Tibial artery (tissue), 4 donors: ENCODE measurements at regions not wholly inside any gene's neighbourhood (a gene's known extent, or its start where the extent isn't known, plus 50 kb on each side); places are given as distances from the start of the nearest gene placed in this dataset.

ENCODE experiments used
- DNase-seq, 2 donors: peaks; one replicate each; pipeline ENCODE4 v3.0.0-alpha.2; 2019
- H3K27ac ChIP-seq, 2 donors: fragments of 200-600 bp; sonication (generic) in 1 of 2; 1 replicate in 1 of 2; 2 replicates in 1 of 2; pipeline ENCODE4 v1.5.1; 2018 to 2019; ENCODE audit warnings: mild to moderate bottlenecking in 1 of 2
- H3K27me3 ChIP-seq, 2 donors: fragments of 200-600 bp; sonication (generic) in 1 of 2; one replicate each; pipeline versions ENCODE4 v1.5.1 to v1.6.0; 2016 to 2019
- H3K36me3 ChIP-seq, 3 donors: fragments of 200-600 bp; sonication (generic) in 2 of 3; one replicate each; pipeline ENCODE4 v1.5.1; 2016 to 2019; ENCODE audit warnings: mild to moderate bottlenecking in 2 of 3
- H3K4me1 ChIP-seq, 4 donors: fragments of 200-600 bp; sonication (generic) in 2 of 4; 1 replicate in 3 of 4; 2 replicates in 1 of 4; pipeline ENCODE4 v1.5.1; 2016 to 2019
- H3K4me3 ChIP-seq, 2 donors: fragments of 200-600 bp; sonication (generic) in 1 of 2; 1 replicate in 1 of 2; 2 replicates in 1 of 2; pipeline ENCODE4 v1.5.1; 2018 to 2019; ENCODE audit warnings: mild to moderate bottlenecking in 2 of 2
- H3K9me3 ChIP-seq, 3 donors: fragments of 200-600 bp; sonication (generic) in 1 of 3; one replicate each; pipeline ENCODE4 v1.5.1; 2016 to 2019
- CTCF ChIP-seq, 2 experiments: fragments of 200-600 bp in 1 of 2; fragments of 450-650 bp in 1 of 2; IDR thresholded peaks; one replicate each; pipeline ENCODE4 v1.5.1; 2017 to 2019; ENCODE audit warnings: antibody characterized with exemption in 2 of 2, mild to moderate bottlenecking in 1 of 2, moderate library complexity in 1 of 2
- intact Hi-C: fragments of 100-400 bp; cut with DNase I; formaldehyde crosslinking; loops from one replicate; pipeline ENCODE4 v1.15.0; 2023; ENCODE audit warnings: low total_unique reads

GRCh38 chr1:82979593-82980236 lies 1019.2 kb downstream of the TTLL7 start:
- Histone ChIP-seq H3K27ac (no peak overlapping the region), H3K36me3 (no peaks in the 10 kb centered on the region), H3K9me3 (no peaks in the 10 kb centered on the region), H3K4me1 (no peaks in the 10 kb centered on the region), H3K4me3 (no peak overlapping the region), H3K27me3 (no peaks in the 10 kb centered on the region)
- intact Hi-C loops: no loop called here
- no peak for TF ChIP-seq CTCF (IDR thresholded peaks at IDR 0.05)
- DNase-seq: no peak

GRCh38 chr1:82978461-82979324 lies 1020.2 kb downstream of the TTLL7 start:
- H3K9me3 ChIP-seq: no peaks in the 10 kb centered on the region
- no peak for TF ChIP-seq CTCF (IDR thresholded peaks at IDR 0.05)
- no peak for DNase-seq
- H3K27ac ChIP-seq: no peak overlapping the region
- H3K36me3 ChIP-seq: no peaks in the 10 kb centered on the region
- intact Hi-C loops: no loop called here
- no peak overlapping the region for H3K4me3 ChIP-seq
- no peaks in the 10 kb centered on the region for H3K27me3 ChIP-seq
- no peaks in the 10 kb centered on the region for H3K4me1 ChIP-seq

GRCh38 chr1:82972841-82973553 lies 1025.9 kb downstream of the TTLL7 start:
- no peak for TF ChIP-seq CTCF (IDR thresholded peaks at IDR 0.05)
- no peak for DNase-seq
- H3K27ac ChIP-seq: no peak overlapping the region

GRCh38 chr1:82969340-82969739 lies 1029.6 kb downstream of the TTLL7 start:
- H3K27me3 ChIP-seq: no peaks in the 10 kb centered on the region
- TF ChIP-seq CTCF (IDR thresholded peaks at IDR 0.05): no peak
- no peaks in the 10 kb centered on the region for H3K36me3 ChIP-seq
- no peak for DNase-seq
- no peaks in the 10 kb centered on the region for H3K9me3 ChIP-seq
- H3K4me1 ChIP-seq: no peaks in the 10 kb centered on the region
- intact Hi-C loops: no loop called here
- H3K27ac ChIP-seq: no peak overlapping the region
- no peak overlapping the region for H3K4me3 ChIP-seq

More at GRCh38 chr1:82972841-82973553, 1025.9 kb downstream of the TTLL7 start:
- intact Hi-C loops: no loop called here
- Histone ChIP-seq H3K36me3 (no peaks in the 10 kb centered on the region), H3K4me1 (no peaks in the 10 kb centered on the region), H3K9me3 (no peaks in the 10 kb centered on the region), H3K4me3 (no peak overlapping the region), H3K27me3 (no peaks in the 10 kb centered on the region)

GRCh38 chr1:82962658-82963057 lies 1036.3 kb downstream of the TTLL7 start:
- DNase-seq: no peak
- Histone ChIP-seq H3K27me3 (no peaks in the 10 kb centered on the region), H3K9me3 (no peaks in the 10 kb centered on the region), H3K4me3 (no peak overlapping the region), H3K36me3 (no peaks in the 10 kb centered on the region), H3K4me1 (no peaks in the 10 kb centered on the region), H3K27ac (no peak overlapping the region)
- no peak for TF ChIP-seq CTCF (IDR thresholded peaks at IDR 0.05)
- intact Hi-C loops: no loop called here
